KMS-11 (cell line): ENCODE measurements at regions not wholly inside any gene's neighbourhood (a gene's known extent, or its start where the extent isn't known, plus 50 kb on each side); places are given as distances from the start of the nearest gene placed in this dataset.

Experiments
- H2AFZ ChIP-seq: fragments of 200-600 bp; sonication (generic); 2 replicates; pipeline ENCODE4 v1.6.1; 2016; ENCODE audit warnings: antibody characterized with exemption, mixed run types, low read depth
- H3K27ac ChIP-seq: fragments of 200-600 bp; sonication (generic); 2 replicates; pipeline ENCODE4 v1.6.1; 2016; ENCODE audit warnings: mild to moderate bottlenecking, mixed run types
- H3K27me3 ChIP-seq: fragments of 200-600 bp; sonication (generic); 2 replicates; pipeline ENCODE4 v1.6.1; 2017; ENCODE audit warnings: mild to moderate bottlenecking, low read depth, mixed run types, moderate library complexity; ENCODE audit not compliant: insufficient read depth
- H3K36me3 ChIP-seq: fragments of 200-600 bp; sonication (generic); 2 replicates; pipeline ENCODE4 v1.6.1; 2017; ENCODE audit warnings: mild to moderate bottlenecking, mixed run types; ENCODE audit not compliant: insufficient read depth
- H3K4me1 ChIP-seq: fragments of 200-600 bp; sonication (generic); 2 replicates; pipeline ENCODE4 v1.6.1; 2016; ENCODE audit warnings: mild to moderate bottlenecking, low read depth, mixed run types; ENCODE audit not compliant: poor library complexity, severe bottlenecking
- H3K4me2 ChIP-seq: fragments of 200-600 bp; sonication (generic); 2 replicates; pipeline ENCODE4 v1.7.0; 2016; ENCODE audit warnings: mild to moderate bottlenecking, mixed run types
- H3K4me3 ChIP-seq: fragments of 200-600 bp; sonication (generic); IDR thresholded peaks from 2 replicates; pipeline ENCODE4 v1.6.1; 2017; ENCODE audit warnings: low read depth, low read length, mixed read lengths; ENCODE audit not compliant: insufficient read depth
- H3K79me2 ChIP-seq: fragments of 200-600 bp; sonication (generic); 2 replicates; pipeline ENCODE4 v1.6.1; 2016; ENCODE audit warnings: low read depth, mixed run types; ENCODE audit not compliant: insufficient read depth
- H3K9ac ChIP-seq: fragments of 200-600 bp; sonication (generic); 2 replicates; pipeline ENCODE4 v1.6.1; 2016; ENCODE audit warnings: mild to moderate bottlenecking, mixed run types
- H4K20me1 ChIP-seq: fragments of 200-600 bp; sonication (generic); 2 replicates; pipeline ENCODE4 v1.6.1; 2016; ENCODE audit warnings: mild to moderate bottlenecking, mixed run types; ENCODE audit not compliant: insufficient read depth
- CTCF ChIP-seq: fragments of 200-600 bp; sonication (generic); conservative IDR thresholded peaks from 2 replicates; pipeline ENCODE4 v1.6.1; 2017; ENCODE audit warnings: low read depth, mild to moderate bottlenecking, antibody characterized with exemption, low read length, moderate library complexity, mixed read lengths

DNA sequence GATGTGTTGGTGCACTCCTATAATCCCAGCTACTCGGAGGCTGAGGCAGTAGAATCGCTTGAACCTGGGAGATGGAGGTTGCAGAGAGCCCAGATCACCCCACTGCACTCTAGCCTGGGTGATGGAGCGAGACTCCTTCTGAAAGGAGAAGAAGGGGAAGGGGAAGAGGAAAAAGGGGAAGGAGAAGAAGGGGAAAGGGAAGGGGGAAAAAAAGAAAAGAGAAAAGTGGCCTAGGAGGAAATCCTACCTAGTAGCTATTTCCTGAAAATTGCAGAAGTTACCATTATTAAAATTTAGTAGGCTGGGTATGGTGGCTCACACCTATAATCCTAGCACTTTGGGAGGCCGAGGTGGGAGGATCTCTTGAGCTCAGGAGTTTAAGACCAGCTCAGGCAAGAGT lies 67.4 kb downstream of the ARRDC3 start:
- H3K79me2 ChIP-seq: peaks cover 15% of the 10 kb centered on the region; the same call in 1 of the 2 replicates
- H3K4me2 ChIP-seq: no peak overlapping the region
- peaks cover 62% of the 10 kb centered on the region for H3K4me1 ChIP-seq
- no peaks in the 10 kb centered on the region for H3K27me3 ChIP-seq
- H3K4me3 ChIP-seq: no peak overlapping the region
- H3K9ac ChIP-seq: no peak overlapping the region
- peak overlapping the region; percentile 99; the same call in 1 of the 2 replicates for H3K27ac ChIP-seq
- no peak for TF ChIP-seq CTCF
- H2AFZ ChIP-seq: no peak overlapping the region
- no peaks in the 10 kb centered on the region for H4K20me1 ChIP-seq
- no peaks in the 10 kb centered on the region for H3K36me3 ChIP-seq

- Histone ChIP-seq H3K9ac (peak overlapping the region; percentile 81), H3K4me3 (no peak overlapping the region), H3K79me2 (peaks cover 15% of the 10 kb centered on the region; the same call in 1 of the 2 replicates), H3K36me3 (no peaks in the 10 kb centered on the region), H3K4me1 (peaks cover 79% of the 10 kb centered on the region), H4K20me1 (no peaks in the 10 kb centered on the region), H3K4me2 (peak overlapping the region; percentile 94), H3K27me3 (no peaks in the 10 kb centered on the region), H3K27ac (peak overlapping the region; percentile 99), H2AFZ (peak overlapping the region; percentile 47)
- no peak for TF ChIP-seq CTCF
Measured at GRCh38 chr5:91313757-91314673, 69.1 kb downstream of the ARRDC3 start.

- Histone ChIP-seq H4K20me1 (no peaks in the 10 kb centered on the region), H2AFZ (no peak overlapping the region), H3K4me1 (peaks cover 82% of the 10 kb centered on the region), H3K27me3 (no peaks in the 10 kb centered on the region), H3K27ac (peak overlapping the region; percentile 99), H3K4me2 (peak overlapping the region; percentile 94), H3K79me2 (peaks cover 15% of the 10 kb centered on the region; the same call in 1 of the 2 replicates), H3K4me3 (no peak overlapping the region), H3K9ac (peak overlapping the region; percentile 81; the same call in 1 of the 2 replicates), H3K36me3 (no peaks in the 10 kb centered on the region)
- TF ChIP-seq CTCF: no peak
Measured at GRCh38 chr5:91312698-91313097, 70.4 kb downstream of the ARRDC3 start.

DNA sequence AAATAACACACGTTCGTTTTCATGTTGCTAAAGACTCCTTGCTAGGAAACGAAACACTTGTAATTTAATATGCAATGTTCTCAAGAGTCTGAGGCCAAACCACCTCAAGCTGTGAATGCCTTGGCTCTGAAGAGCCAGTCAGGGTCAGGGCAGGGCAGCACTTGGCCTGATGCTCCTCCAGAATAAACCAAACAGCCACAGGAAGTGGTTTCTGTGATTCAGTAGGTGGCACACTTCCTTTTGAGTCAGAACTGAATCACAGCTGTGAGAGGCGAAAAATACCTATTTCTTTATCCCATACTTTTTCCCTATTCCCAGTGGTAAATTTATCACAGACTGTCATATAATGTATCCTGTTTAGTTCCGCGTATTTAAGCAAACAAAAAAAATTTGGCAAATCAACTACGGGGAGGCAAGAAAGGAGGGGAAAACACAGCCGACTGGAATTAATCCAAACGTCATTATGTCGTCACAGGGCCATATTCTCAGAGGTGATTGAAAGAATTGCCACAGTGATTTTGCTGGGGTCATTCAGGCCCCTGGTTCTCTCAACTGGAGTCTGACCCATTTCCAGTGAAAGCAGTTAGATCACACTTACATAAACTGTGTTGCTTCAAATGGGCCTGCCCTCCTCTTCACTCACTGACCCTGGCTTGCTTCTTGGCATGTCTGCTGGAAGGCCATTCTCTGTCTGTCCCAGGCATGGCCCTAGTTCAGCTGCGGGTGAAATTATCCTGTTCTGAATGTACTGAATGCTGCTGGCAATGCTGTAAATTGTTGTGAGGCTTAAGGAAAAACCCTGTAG lies 71.2 kb downstream of the ARRDC3 start:
- TF ChIP-seq CTCF: peak; percentile 40
- H3K79me2 ChIP-seq: peaks cover 15% of the 10 kb centered on the region; the same call in 1 of the 2 replicates
- H2AFZ ChIP-seq: peak overlapping the region; percentile 24
- peak overlapping the region; percentile 94 for H3K4me2 ChIP-seq
- no peak overlapping the region for H3K4me3 ChIP-seq
- H3K27ac ChIP-seq: peak overlapping the region; percentile 99
- peak overlapping the region; percentile 81 for H3K9ac ChIP-seq
- H3K4me1 ChIP-seq: peaks cover 84% of the 10 kb centered on the region
- H3K27me3 ChIP-seq: no peaks in the 10 kb centered on the region
- H4K20me1 ChIP-seq: no peaks in the 10 kb centered on the region
- H3K36me3 ChIP-seq: no peaks in the 10 kb centered on the region
